Astrocyte (in vitro differentiated cells and primary cell): ENCODE measurements at regions not wholly inside any gene's neighbourhood (a gene's known extent, or its start where the extent isn't known, plus 50 kb on each side); places are given as distances from the start of the nearest gene placed in this dataset.

Experiments
- DNase-seq: peaks from one replicate; pipeline ENCODE4 v3.0.0-alpha.2; 2010; ENCODE audit warnings: low read depth
- FAIRE-seq: peaks from 2 replicates; lab custom pipeline; 2011; peaks lifted over from hg19 to GRCh38; lab: Jason Lieb, UNC
- H2AFZ ChIP-seq: 2 replicates; pipeline ENCODE4 v1.6.0; 2012; ENCODE audit warnings: low read depth, low read length, inconsistent platforms
- H3K27ac ChIP-seq: 2 replicates; pipeline ENCODE4 v1.5.1; 2011; ENCODE audit warnings: low read depth, low read length, inconsistent platforms
- H3K27me3 ChIP-seq: 2 replicates; pipeline ENCODE4 v1.6.0; 2011; ENCODE audit warnings: low read length, inconsistent platforms; ENCODE audit not compliant: insufficient read depth
- H3K36me3 ChIP-seq: 2 replicates; pipeline ENCODE4 v1.5.1; 2011; ENCODE audit warnings: low read length, inconsistent platforms; ENCODE audit not compliant: insufficient read depth
- H3K4me1 ChIP-seq: 2 replicates; pipeline ENCODE4 v1.5.1; 2011; ENCODE audit warnings: low read length, inconsistent platforms; ENCODE audit not compliant: insufficient read depth
- H3K4me2 ChIP-seq: 2 replicates; pipeline ENCODE4 v1.6.0; 2012; ENCODE audit warnings: low read length, inconsistent platforms
- H3K4me3 ChIP-seq: 2 replicates; pipeline ENCODE4 v1.5.1; 2011; ENCODE audit warnings: low read depth, mild to moderate bottlenecking, low read length, inconsistent platforms; ENCODE audit not compliant: insufficient read depth
- H3K79me2 ChIP-seq: 2 replicates; pipeline ENCODE4 v1.6.0; 2012; ENCODE audit warnings: mild to moderate bottlenecking, low read length, inconsistent platforms; ENCODE audit not compliant: insufficient read depth
- H3K9ac ChIP-seq: 2 replicates; pipeline ENCODE4 v1.6.0; 2012; ENCODE audit warnings: mild to moderate bottlenecking, low read length, inconsistent platforms
- H3K9me3 ChIP-seq: 2 replicates; pipeline ENCODE4 v1.5.1; 2012; ENCODE audit warnings: low read depth, mild to moderate bottlenecking, low read length, inconsistent platforms; ENCODE audit not compliant: insufficient read depth
- H4K20me1 ChIP-seq: 2 replicates; pipeline ENCODE4 v1.6.0; 2012; ENCODE audit warnings: low read length, inconsistent platforms; ENCODE audit not compliant: insufficient read depth
- H3K27ac Mint-ChIP-seq: one replicate; pipeline ENCODE4 v1.8.0; 2021; ENCODE audit warnings: mild to moderate bottlenecking, mixed read lengths; ENCODE audit not compliant: unreplicated experiment
- H3K27me3 Mint-ChIP-seq: one replicate; pipeline ENCODE4 v1.8.0; 2021; ENCODE audit warnings: low read depth, mixed read lengths; ENCODE audit not compliant: unreplicated experiment
- H3K36me3 Mint-ChIP-seq: one replicate; pipeline ENCODE4 v1.8.0; 2021; ENCODE audit warnings: low read depth, mixed read lengths; ENCODE audit not compliant: unreplicated experiment
- H3K4me1 Mint-ChIP-seq: one replicate; pipeline ENCODE4 v1.8.0; 2021; ENCODE audit warnings: low read depth, mixed read lengths; ENCODE audit not compliant: unreplicated experiment
- H3K4me3 Mint-ChIP-seq: one replicate; pipeline ENCODE4 v1.8.0; 2021; ENCODE audit warnings: mild to moderate bottlenecking, moderate library complexity, mixed read lengths; ENCODE audit not compliant: unreplicated experiment
- H3K9me3 Mint-ChIP-seq: one replicate; pipeline ENCODE4 v1.8.0; 2021; ENCODE audit warnings: mild to moderate bottlenecking, mixed read lengths; ENCODE audit not compliant: unreplicated experiment
- EZH2 ChIP-seq: IDR thresholded peaks from 2 replicates; pipeline ENCODE4 v1.6.1; 2012; ENCODE audit warnings: mild to moderate bottlenecking, low read length, inconsistent platforms; ENCODE audit not compliant: insufficient read depth
- TF ChIP-seq, protein P1 (sequence below): IDR thresholded peaks from 2 replicates; pipeline ENCODE4 v1.5.1; 2011; ENCODE audit warnings: low read depth, mild to moderate bottlenecking, inconsistent platforms, low read length, moderate library complexity; ENCODE audit not compliant: insufficient read depth

DNA sequence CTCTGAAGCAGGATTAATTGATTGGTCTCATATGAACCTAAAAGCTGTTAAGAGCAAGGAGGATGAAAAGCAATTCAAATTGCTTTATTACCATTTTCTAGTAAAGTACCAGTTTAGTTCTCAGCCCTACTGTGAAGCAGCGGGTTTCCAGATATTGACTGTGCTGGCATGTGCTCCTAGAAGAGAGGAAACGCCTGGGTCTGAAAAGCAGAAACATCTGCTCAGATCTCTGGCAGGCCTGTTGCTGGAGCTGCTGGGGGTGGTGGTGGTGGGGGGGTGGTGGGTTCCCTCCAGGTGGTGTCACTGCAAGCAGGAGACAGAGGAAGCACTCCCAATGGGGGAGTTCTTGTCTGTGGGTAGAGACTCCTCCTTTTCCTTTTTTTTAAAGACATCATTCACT is 105.5 kb upstream of the ZNF462 start:
- DNase-seq, result no peak
- H3K4me3 Mint-ChIP-seq, result no peak overlapping the region
- Histone ChIP-seq H3K4me3 (no peak overlapping the region), H2AFZ (no peak overlapping the region), H3K4me1 (no peaks in the 10 kb centered on the region), H3K9me3 (no peaks in the 10 kb centered on the region), H4K20me1 (no peaks in the 10 kb centered on the region), H3K27me3 (no peaks in the 10 kb centered on the region), H3K27ac (no peak overlapping the region), H3K36me3 (no peaks in the 10 kb centered on the region), H3K9ac (no peak overlapping the region), H3K4me2 (no peak overlapping the region), H3K79me2 (no peaks in the 10 kb centered on the region)
- no peaks in the 10 kb centered on the region for H3K27me3 Mint-ChIP-seq
- H3K4me1 Mint-ChIP-seq, result peaks cover 10% of the 10 kb centered on the region
- TF ChIP-seq, protein P1, sequence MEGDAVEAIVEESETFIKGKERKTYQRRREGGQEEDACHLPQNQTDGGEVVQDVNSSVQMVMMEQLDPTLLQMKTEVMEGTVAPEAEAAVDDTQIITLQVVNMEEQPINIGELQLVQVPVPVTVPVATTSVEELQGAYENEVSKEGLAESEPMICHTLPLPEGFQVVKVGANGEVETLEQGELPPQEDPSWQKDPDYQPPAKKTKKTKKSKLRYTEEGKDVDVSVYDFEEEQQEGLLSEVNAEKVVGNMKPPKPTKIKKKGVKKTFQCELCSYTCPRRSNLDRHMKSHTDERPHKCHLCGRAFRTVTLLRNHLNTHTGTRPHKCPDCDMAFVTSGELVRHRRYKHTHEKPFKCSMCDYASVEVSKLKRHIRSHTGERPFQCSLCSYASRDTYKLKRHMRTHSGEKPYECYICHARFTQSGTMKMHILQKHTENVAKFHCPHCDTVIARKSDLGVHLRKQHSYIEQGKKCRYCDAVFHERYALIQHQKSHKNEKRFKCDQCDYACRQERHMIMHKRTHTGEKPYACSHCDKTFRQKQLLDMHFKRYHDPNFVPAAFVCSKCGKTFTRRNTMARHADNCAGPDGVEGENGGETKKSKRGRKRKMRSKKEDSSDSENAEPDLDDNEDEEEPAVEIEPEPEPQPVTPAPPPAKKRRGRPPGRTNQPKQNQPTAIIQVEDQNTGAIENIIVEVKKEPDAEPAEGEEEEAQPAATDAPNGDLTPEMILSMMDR, result no peak
- no peak for TF ChIP-seq EZH2
- no peak overlapping the region for H3K27ac Mint-ChIP-seq
- FAIRE-seq, result no peak
- H3K36me3 Mint-ChIP-seq, result no peaks in the 10 kb centered on the region
- H3K9me3 Mint-ChIP-seq, result no peaks in the 10 kb centered on the region

GRCh38 chr9:106758911-106759310 is 104.1 kb upstream of the ZNF462 start:
- TF ChIP-seq EZH2, result no peak
- TF ChIP-seq, protein P1, result no peak
- no peaks in the 10 kb centered on the region for H4K20me1 ChIP-seq
- no peak overlapping the region for H2AFZ ChIP-seq
- no peaks in the 10 kb centered on the region for H3K36me3 ChIP-seq
- H3K4me2 ChIP-seq, result no peak overlapping the region
- Mint-ChIP-seq H3K36me3 (no peaks in the 10 kb centered on the region), H3K27ac (no peak overlapping the region), H3K4me3 (no peak overlapping the region), H3K4me1 (no peaks in the 10 kb centered on the region), H3K27me3 (no peaks in the 10 kb centered on the region), H3K9me3 (no peaks in the 10 kb centered on the region)
- H3K4me1 ChIP-seq, result no peaks in the 10 kb centered on the region
- no peaks in the 10 kb centered on the region for H3K27me3 ChIP-seq
- no peaks in the 10 kb centered on the region for H3K9me3 ChIP-seq
- H3K27ac ChIP-seq, result no peak overlapping the region
- no peaks in the 10 kb centered on the region for H3K79me2 ChIP-seq
- FAIRE-seq (no peak), DNase-seq (no peak)
- H3K4me3 ChIP-seq, result no peak overlapping the region
- no peak overlapping the region for H3K9ac ChIP-seq

- FAIRE-seq (no peak), DNase-seq (no peak)
- no peak overlapping the region for H3K4me3 ChIP-seq
- no peaks in the 10 kb centered on the region for H3K27me3 Mint-ChIP-seq
- H2AFZ ChIP-seq, result no peak overlapping the region
- H3K27ac Mint-ChIP-seq, result no peak overlapping the region
- H3K36me3 ChIP-seq, result no peaks in the 10 kb centered on the region
- H3K9me3 ChIP-seq, result no peaks in the 10 kb centered on the region
- no peaks in the 10 kb centered on the region for H4K20me1 ChIP-seq
- no peaks in the 10 kb centered on the region for H3K4me1 ChIP-seq
- no peak overlapping the region for H3K27ac ChIP-seq
- H3K4me3 Mint-ChIP-seq, result no peak overlapping the region
- H3K9me3 Mint-ChIP-seq, result no peaks in the 10 kb centered on the region
- H3K4me2 ChIP-seq, result no peak overlapping the region
- no peaks in the 10 kb centered on the region for H3K27me3 ChIP-seq
- no peak for TF ChIP-seq EZH2
- TF ChIP-seq, protein P1, result no peak
- no peaks in the 10 kb centered on the region for H3K4me1 Mint-ChIP-seq
- no peak overlapping the region for H3K9ac ChIP-seq
- no peaks in the 10 kb centered on the region for H3K36me3 Mint-ChIP-seq
- H3K79me2 ChIP-seq, result no peaks in the 10 kb centered on the region
Measured at GRCh38 chr9:106761493-106761892, 101.5 kb upstream of the ZNF462 start.
